IMR-90 (cell line): ENCODE measurements at regions not wholly inside any gene's neighbourhood (a gene's known extent, or its start where the extent isn't known, plus 50 kb on each side); places are given as distances from the start of the nearest gene placed in this dataset.

Experiments used
- BHLHE40 ChIP-seq: fragments of 150-350 bp; IDR thresholded peaks from 2 replicates; pipeline ENCODE4 v1.6.1; 2016; ENCODE audit warnings: mild to moderate bottlenecking, low read depth, low read length
- CEBPB ChIP-seq: IDR thresholded peaks from 2 replicates; pipeline ENCODE4 v1.6.1; 2012; ENCODE audit warnings: low read depth, low read length, improper control_type of control experiment
- CHD1 ChIP-seq: IDR thresholded peaks from 2 replicates; pipeline ENCODE4 v1.6.1; 2012; ENCODE audit warnings: low read depth, low read length, improper control_type of control experiment
- CTCF ChIP-seq: conservative IDR thresholded peaks from 2 replicates; pipeline ENCODE4 v1.5.1; 2012; ENCODE audit warnings: mild to moderate bottlenecking, low read depth, low read length, improper control_type of control experiment
- FOS ChIP-seq: fragments of 150-350 bp; IDR thresholded peaks from 2 replicates; pipeline ENCODE4 v1.6.1; 2016; ENCODE audit warnings: low read depth, low read length
- NFE2L2 ChIP-seq: fragments of 150-350 bp; IDR thresholded peaks from 2 replicates; pipeline ENCODE4 v1.6.1; 2016; ENCODE audit warnings: low read depth, mild to moderate bottlenecking, low read length
- POLR2A ChIP-seq: IDR thresholded peaks from 2 replicates; pipeline ENCODE4 v1.6.1; 2012; ENCODE audit warnings: mild to moderate bottlenecking, low read depth, low read length
- RFX5 ChIP-seq: IDR thresholded peaks from 2 replicates; pipeline ENCODE4 v1.8.0; 2012; ENCODE audit warnings: low read depth, mild to moderate bottlenecking, low read length, moderate library complexity
- SMC3 ChIP-seq: fragments of 150-350 bp; IDR thresholded peaks from 2 replicates; pipeline ENCODE4 v1.6.1; 2016; ENCODE audit warnings: low read depth, mild to moderate bottlenecking, antibody characterized with exemption, low read length, moderate library complexity

- TF ChIP-seq CTCF (no peak), POLR2A (no peak), CEBPB (no peak), SMC3 (no peak), FOS (no peak), NFE2L2 (no peak), CHD1 (no peak), RFX5 (no peak), BHLHE40 (no peak)
These were observed 248.2 kb downstream of the MATN1 start for GRCh38 chr1:30475201-30475600.
